ENCODE measurements at regions not wholly inside any gene's neighbourhood (a gene's known extent, or its start where the extent isn't known, plus 50 kb on each side); places are given as distances from the start of the nearest gene placed in this dataset.

DNA sequence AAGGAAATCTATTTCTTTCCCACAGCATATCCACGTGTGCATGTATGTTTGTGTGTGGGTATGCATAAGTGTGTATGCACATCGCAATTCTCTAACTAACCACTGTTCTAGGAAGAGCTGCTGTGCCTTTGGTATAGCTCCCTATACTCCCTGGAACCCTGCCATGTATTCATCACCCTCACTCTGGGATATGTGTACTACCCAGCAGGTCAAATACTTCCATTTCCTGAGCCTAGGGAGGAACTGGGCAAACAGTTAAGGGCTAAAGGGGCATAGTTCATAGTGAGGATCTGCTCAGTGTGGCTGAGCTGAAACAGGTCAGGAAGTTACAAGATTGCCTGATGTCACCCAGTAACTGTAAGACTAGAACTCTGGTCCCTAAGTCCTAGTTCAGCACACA is 260.4 kb downstream of the RPLP1 start:
- Histone ChIP-seq H3K27me3 (replicated peaks; ENCODE audit: insufficient read depth) (no peaks in the 10 kb centered on the region), H3K36me3 (no peaks in the 10 kb centered on the region), H3K9me3 (no peaks in the 10 kb centered on the region), H3K4me1 (ENCODE audit: control insufficient read depth in 1 of 2, low read depth in 2 of 2) (no peaks in the 10 kb centered on the region), H3K4me3 (no peak overlapping the region), H3K27ac (no peak overlapping the region)
- DNase-seq (ENCODE audit: low spot score) (no peak), ATAC-seq (ENCODE audit: insufficient number of reproducible peaks, low FRiP score, low read depth) (no peak)
- TF ChIP-seq, protein P1, sequence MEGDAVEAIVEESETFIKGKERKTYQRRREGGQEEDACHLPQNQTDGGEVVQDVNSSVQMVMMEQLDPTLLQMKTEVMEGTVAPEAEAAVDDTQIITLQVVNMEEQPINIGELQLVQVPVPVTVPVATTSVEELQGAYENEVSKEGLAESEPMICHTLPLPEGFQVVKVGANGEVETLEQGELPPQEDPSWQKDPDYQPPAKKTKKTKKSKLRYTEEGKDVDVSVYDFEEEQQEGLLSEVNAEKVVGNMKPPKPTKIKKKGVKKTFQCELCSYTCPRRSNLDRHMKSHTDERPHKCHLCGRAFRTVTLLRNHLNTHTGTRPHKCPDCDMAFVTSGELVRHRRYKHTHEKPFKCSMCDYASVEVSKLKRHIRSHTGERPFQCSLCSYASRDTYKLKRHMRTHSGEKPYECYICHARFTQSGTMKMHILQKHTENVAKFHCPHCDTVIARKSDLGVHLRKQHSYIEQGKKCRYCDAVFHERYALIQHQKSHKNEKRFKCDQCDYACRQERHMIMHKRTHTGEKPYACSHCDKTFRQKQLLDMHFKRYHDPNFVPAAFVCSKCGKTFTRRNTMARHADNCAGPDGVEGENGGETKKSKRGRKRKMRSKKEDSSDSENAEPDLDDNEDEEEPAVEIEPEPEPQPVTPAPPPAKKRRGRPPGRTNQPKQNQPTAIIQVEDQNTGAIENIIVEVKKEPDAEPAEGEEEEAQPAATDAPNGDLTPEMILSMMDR (IDR thresholded peaks at IDR 0.05): no peak

DNA sequence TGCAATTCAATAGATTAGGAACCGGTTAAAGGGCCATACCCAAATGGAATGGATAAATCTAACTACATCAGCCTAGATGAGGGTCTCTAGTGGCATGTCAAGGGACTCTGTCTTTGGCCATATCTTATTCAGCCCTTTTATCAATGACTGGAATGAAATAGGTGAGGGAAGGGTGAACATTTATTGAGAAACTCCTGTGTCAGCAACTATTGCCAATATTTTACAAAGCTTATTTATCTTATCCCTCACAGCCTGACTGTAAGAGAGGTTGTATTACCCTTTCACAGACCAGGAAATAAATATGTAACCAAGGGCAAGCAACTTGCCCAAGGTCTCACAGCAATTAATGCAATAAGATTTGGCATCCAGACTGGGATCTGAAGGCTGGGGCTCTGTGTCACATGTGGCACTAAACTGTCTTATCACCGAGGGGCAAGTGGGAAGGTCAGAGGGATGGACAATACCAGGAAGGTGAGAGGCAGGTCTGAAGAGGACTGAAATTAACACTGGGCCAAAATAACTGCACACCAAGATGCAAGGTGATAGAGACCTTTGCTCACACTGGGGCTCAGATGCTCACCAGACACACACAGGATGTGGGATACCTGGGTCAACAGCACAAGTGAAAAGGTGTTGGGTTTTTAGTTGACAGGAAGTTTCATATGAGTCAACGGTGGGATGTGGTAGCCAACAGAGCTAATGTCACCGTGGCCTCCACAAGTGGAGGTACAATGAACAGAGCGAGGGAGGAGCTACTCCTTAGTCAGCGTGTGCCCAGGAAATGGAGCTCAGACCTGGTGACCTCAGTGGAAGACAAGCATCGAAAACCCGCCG is 261.3 kb downstream of the RPLP1 start:
- Histone ChIP-seq H3K36me3 (no peaks in the 10 kb centered on the region), H3K4me3 (no peak overlapping the region), H3K9me3 (no peaks in the 10 kb centered on the region), H3K27me3 (replicated peaks; ENCODE audit: insufficient read depth) (no peaks in the 10 kb centered on the region), H3K27ac (no peak overlapping the region), H3K4me1 (ENCODE audit: control insufficient read depth in 1 of 2, low read depth in 2 of 2) (no peaks in the 10 kb centered on the region)
- ATAC-seq (ENCODE audit: insufficient number of reproducible peaks, low FRiP score, low read depth): no peak
- TF ChIP-seq, protein P1 (IDR thresholded peaks at IDR 0.05): no peak
- DNase-seq (ENCODE audit: low spot score): no peak

DNA sequence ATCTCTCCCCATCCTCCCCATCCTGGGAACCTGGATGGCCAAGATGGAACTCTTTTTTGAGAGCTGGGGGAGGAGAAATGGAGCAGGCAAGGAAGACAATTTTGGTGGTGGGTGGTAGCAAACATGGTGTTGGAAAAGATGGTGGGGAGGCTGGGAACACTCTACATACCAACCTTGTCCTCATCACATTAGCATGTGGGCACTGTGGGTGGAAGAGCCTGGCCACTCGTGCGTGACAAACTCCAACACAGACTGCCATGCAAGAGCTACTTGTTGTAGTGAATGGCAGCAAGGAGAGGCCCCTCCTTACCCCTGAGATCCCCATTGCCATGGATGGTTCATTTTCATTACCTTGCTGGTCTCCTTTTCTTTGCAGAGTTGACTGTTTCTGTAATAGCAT is 262.6 kb downstream of the RPLP1 start:
- DNase-seq (ENCODE audit: low spot score): no peak

DNA sequence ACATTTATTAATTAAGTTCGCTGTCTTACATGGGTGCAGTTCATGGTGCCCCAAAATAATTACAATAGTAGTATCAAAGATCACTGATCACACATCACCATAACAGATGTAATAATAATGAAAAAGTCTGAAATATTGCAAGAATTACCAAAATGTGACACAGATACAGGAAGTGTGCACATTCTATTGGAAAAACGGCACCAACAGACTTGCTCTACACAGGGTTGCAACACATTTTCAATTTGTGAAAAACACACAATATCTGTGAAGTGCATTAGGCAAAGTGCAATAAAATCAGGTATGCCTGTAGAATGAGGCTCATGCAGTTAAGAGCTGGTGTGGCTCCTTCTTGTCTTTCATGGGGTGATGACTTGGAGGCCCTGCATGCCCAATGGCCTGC is 265.8 kb downstream of the RPLP1 start:
- Histone ChIP-seq H3K36me3 (no peaks in the 10 kb centered on the region), H3K9me3 (no peaks in the 10 kb centered on the region), H3K4me3 (no peak overlapping the region), H3K27me3 (replicated peaks; ENCODE audit: insufficient read depth) (no peaks in the 10 kb centered on the region), H3K27ac (no peak overlapping the region), H3K4me1 (ENCODE audit: control insufficient read depth in 1 of 2, low read depth in 2 of 2) (no peaks in the 10 kb centered on the region)
- TF ChIP-seq, protein P1 (IDR thresholded peaks at IDR 0.05): no peak
- DNase-seq (ENCODE audit: low spot score): no peak
- ATAC-seq (ENCODE audit: insufficient number of reproducible peaks, low FRiP score, low read depth): no peak

More for the DNA sequence above, 262.6 kb downstream of the RPLP1 start:
- H3K27me3 ChIP-seq (replicated peaks; ENCODE audit: insufficient read depth): no peaks in the 10 kb centered on the region
- TF ChIP-seq, protein P1 (IDR thresholded peaks at IDR 0.05): no peak
- H3K36me3 ChIP-seq: no peaks in the 10 kb centered on the region
- no peak for ATAC-seq (ENCODE audit: insufficient number of reproducible peaks, low FRiP score, low read depth)
- no peak overlapping the region for H3K4me3 ChIP-seq
- no peak overlapping the region for H3K27ac ChIP-seq
- no peaks in the 10 kb centered on the region for H3K4me1 ChIP-seq (ENCODE audit: control insufficient read depth in 1 of 2, low read depth in 2 of 2)
- no peaks in the 10 kb centered on the region for H3K9me3 ChIP-seq

DNA sequence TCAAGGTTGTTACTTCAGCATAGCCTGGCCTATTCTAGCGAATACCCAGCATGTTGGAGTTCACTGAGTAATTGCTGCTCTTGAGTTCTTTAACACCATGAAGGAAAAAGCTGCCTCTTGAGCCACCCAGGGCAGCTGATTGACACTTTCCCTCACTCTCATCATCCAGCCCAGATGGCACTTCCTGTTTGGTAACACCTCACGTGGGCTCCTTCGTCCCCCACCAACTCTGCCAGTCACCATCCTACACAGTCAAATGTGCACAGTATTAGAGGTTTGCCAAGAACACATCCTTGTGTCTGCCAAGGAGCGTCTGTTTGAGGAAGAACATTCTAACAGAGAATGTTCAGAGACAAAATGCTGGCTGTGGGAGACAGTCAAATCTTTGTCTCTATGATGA is 266.3 kb downstream of the RPLP1 start:
- Histone ChIP-seq H3K27ac (no peak overlapping the region), H3K27me3 (replicated peaks; ENCODE audit: insufficient read depth) (no peaks in the 10 kb centered on the region), H3K4me1 (ENCODE audit: control insufficient read depth in 1 of 2, low read depth in 2 of 2) (no peaks in the 10 kb centered on the region), H3K36me3 (no peaks in the 10 kb centered on the region), H3K9me3 (no peaks in the 10 kb centered on the region), H3K4me3 (no peak overlapping the region)
- DNase-seq (ENCODE audit: low spot score) (no peak), ATAC-seq (ENCODE audit: insufficient number of reproducible peaks, low FRiP score, low read depth) (no peak)
- TF ChIP-seq, protein P1 (IDR thresholded peaks at IDR 0.05): no peak
